ENCODE measurements at regions not wholly inside any gene's neighbourhood (a gene's known extent, or its start where the extent isn't known, plus 50 kb on each side); places are given as distances from the start of the nearest gene placed in this dataset.
A peak's percentile ranks its signal among the peaks of the same experiment; 100 is the strongest.

DNA sequence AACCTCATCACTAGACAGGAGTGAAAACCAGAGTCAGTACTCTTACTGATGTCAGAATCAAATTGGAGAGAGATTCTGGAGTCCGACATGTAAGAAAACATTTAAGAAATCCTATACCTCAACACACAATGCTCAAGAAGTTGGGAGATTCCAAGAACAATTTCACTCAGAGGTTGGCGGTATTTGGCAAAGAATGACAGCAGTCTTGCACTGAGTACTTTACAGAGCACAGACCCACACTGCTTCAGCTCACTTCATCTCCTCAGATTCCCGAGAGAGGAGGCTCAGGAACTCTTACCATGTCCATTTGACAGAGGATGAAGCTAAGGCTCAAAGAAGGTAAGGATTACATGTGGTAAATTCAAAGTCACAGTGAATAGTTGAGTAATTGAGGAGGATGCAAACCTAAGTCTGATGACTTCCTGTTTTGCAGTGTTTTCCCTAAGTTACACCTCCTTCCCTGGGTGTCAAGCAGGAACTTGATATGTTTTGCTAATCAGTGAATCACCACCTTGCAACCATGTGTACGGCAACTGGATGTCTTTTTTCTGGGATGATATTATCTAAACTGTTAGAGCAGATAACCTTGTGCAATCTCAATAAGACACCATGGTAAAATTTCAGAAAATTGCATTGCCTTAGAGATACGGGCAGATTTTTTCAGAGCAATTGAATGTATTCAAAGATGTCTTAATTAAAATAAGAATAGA lies 61.3 kb upstream of the MME start:
- peak; percentile 66 for DNase-seq
- Histone ChIP-seq H4K8ac (ENCODE audit: low read depth, low read length) (no peak overlapping the region), H3K36me3 (ENCODE audit: control insufficient read depth, insufficient read depth, low read length) (no peaks in the 10 kb centered on the region), H2BK15ac (replicated peaks; ENCODE audit: low read depth) (no peak overlapping the region), H2BK120ac (ENCODE audit: low read depth, low read length) (no peak overlapping the region), H3K4me3 (ENCODE audit: low read length) (no peak overlapping the region), H3K18ac (ENCODE audit: low read length) (no peak overlapping the region), H3K79me2 (ENCODE audit: control insufficient read depth, insufficient read depth, low read length) (no peaks in the 10 kb centered on the region), H3K23ac (ENCODE audit: low read length) (no peak overlapping the region), H3K9ac (ENCODE audit: low read length) (no peak overlapping the region), H3K4ac (ENCODE audit: low read depth, low read length) (no peak overlapping the region), H2AK5ac (ENCODE audit: low read length) (no peak overlapping the region), H3K27me3 (ENCODE audit: insufficient read depth, low read length, poor library complexity) (no peaks in the 10 kb centered on the region), H3K4me1 (ENCODE audit: control insufficient read depth, low read depth, low read length) (peaks cover 3% of the 10 kb centered on the region), H3K4me2 (ENCODE audit: low read length) (no peak overlapping the region), H3K56ac (ENCODE audit: low read length) (no peak overlapping the region), H3K27ac (ENCODE audit: low read depth, low read length) (no peak overlapping the region), H4K5ac (ENCODE audit: low read length) (no peak overlapping the region), H2BK5ac (ENCODE audit: low read length) (no peak overlapping the region), H3K79me1 (ENCODE audit: low read length) (no peaks in the 10 kb centered on the region)
- no CpG with 5 or more reads among the region's 5 CpGs for WGBS (ENCODE audit: extremely low coverage, insufficient coverage, low lambda C conversion rate)

DNA sequence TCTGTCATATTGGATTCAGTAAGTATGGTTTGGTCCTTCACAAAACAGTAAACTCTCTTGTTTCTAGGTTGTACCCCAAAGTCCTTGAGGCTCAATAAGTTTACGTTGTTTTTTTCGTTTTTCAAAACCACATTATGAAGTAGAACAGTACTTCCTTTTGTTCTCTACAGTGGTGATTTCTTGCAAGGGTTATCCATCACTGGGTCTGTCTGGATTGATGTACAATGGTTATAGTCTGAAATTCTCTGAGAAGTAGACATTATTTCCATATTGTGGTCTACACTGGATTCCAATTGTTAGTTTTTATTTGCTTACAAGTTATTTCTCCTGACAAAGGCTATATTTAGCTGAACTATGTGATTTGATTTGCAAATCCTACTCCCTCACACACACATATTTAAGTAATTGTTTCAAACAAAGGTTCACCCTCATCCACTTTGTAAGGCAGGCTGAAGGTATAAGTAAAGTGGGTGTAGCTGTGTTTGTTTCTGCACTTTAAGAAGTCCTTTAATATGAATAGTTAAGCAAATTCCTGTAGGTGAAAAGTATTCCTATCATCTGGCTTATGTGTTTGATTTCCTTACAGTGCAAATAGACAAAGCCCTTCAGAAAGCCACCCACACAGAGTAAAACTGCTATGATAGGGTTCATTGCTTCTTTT lies 64.2 kb upstream of the MME start:
- Histone ChIP-seq H3K27ac (ENCODE audit: low read depth, low read length) (no peak overlapping the region), H3K79me1 (ENCODE audit: low read length) (no peaks in the 10 kb centered on the region), H3K4me3 (ENCODE audit: low read length) (no peak overlapping the region), H2AK5ac (ENCODE audit: low read length) (no peak overlapping the region), H3K4ac (ENCODE audit: low read depth, low read length) (no peak overlapping the region), H3K79me2 (ENCODE audit: control insufficient read depth, insufficient read depth, low read length) (no peaks in the 10 kb centered on the region), H3K36me3 (ENCODE audit: control insufficient read depth, insufficient read depth, low read length) (no peaks in the 10 kb centered on the region), H3K4me1 (ENCODE audit: control insufficient read depth, low read depth, low read length) (peaks cover 3% of the 10 kb centered on the region), H3K23ac (ENCODE audit: low read length) (no peak overlapping the region), H3K4me2 (ENCODE audit: low read length) (no peak overlapping the region), H3K56ac (ENCODE audit: low read length) (no peak overlapping the region), H2BK5ac (ENCODE audit: low read length) (no peak overlapping the region), H2BK120ac (ENCODE audit: low read depth, low read length) (no peak overlapping the region), H4K5ac (ENCODE audit: low read length) (no peak overlapping the region), H2BK15ac (replicated peaks; ENCODE audit: low read depth) (no peak overlapping the region), H4K8ac (ENCODE audit: low read depth, low read length) (no peak overlapping the region), H3K9ac (ENCODE audit: low read length) (no peak overlapping the region), H3K18ac (ENCODE audit: low read length) (no peak overlapping the region), H3K27me3 (ENCODE audit: insufficient read depth, low read length, poor library complexity) (no peaks in the 10 kb centered on the region)
- no CpG with 5 or more reads among the region's 2 CpGs for WGBS (ENCODE audit: extremely low coverage, insufficient coverage, low lambda C conversion rate)
- no peak for DNase-seq

DNA sequence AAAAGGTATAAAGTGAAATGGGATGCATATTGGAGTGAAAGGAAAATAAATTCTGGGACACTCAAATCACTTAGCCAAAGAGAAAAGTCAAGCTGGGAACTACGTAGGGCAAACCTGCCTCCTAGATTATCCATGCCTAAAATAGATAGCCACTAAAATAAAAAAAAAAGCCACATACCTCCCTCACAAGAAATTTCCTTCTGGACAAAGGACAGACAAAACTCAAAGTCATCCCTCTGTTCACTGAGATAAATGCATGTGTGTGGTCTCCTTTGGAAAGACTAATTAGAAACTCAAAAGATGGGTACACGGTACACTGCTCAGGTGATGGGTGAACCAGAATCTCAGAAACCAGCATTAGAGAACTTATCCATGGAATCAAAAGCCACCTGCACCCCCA lies 65.2 kb upstream of the MME start:
- no peak for DNase-seq
- Histone ChIP-seq H3K56ac (ENCODE audit: low read length) (no peak overlapping the region), H2BK5ac (ENCODE audit: low read length) (no peak overlapping the region), H2BK15ac (replicated peaks; ENCODE audit: low read depth) (no peak overlapping the region), H3K4me2 (ENCODE audit: low read length) (no peak overlapping the region), H2AK5ac (ENCODE audit: low read length) (no peak overlapping the region), H3K23ac (ENCODE audit: low read length) (no peak overlapping the region), H3K79me2 (ENCODE audit: control insufficient read depth, insufficient read depth, low read length) (no peaks in the 10 kb centered on the region), H3K4ac (ENCODE audit: low read depth, low read length) (no peak overlapping the region), H3K4me1 (ENCODE audit: control insufficient read depth, low read depth, low read length) (peaks cover 7% of the 10 kb centered on the region), H3K4me3 (ENCODE audit: low read length) (no peak overlapping the region), H3K9ac (ENCODE audit: low read length) (no peak overlapping the region), H3K18ac (ENCODE audit: low read length) (no peak overlapping the region), H4K8ac (ENCODE audit: low read depth, low read length) (no peak overlapping the region), H4K5ac (ENCODE audit: low read length) (no peak overlapping the region), H3K27ac (ENCODE audit: low read depth, low read length) (no peak overlapping the region), H2BK120ac (ENCODE audit: low read depth, low read length) (no peak overlapping the region), H3K27me3 (ENCODE audit: insufficient read depth, low read length, poor library complexity) (no peaks in the 10 kb centered on the region), H3K36me3 (ENCODE audit: control insufficient read depth, insufficient read depth, low read length) (no peaks in the 10 kb centered on the region), H3K79me1 (ENCODE audit: low read length) (no peaks in the 10 kb centered on the region)
- no CpG with 5 or more reads among the region's 2 CpGs for WGBS (ENCODE audit: extremely low coverage, insufficient coverage, low lambda C conversion rate)

GRCh38 chr3:155013427-155013826 lies 66.7 kb upstream of the MME start:
- Histone ChIP-seq H2BK120ac (ENCODE audit: low read depth, low read length) (no peak overlapping the region), H2AK5ac (ENCODE audit: low read length) (no peak overlapping the region), H3K4me1 (ENCODE audit: control insufficient read depth, low read depth, low read length) (peaks cover 4% of the 10 kb centered on the region), H3K79me2 (ENCODE audit: control insufficient read depth, insufficient read depth, low read length) (no peaks in the 10 kb centered on the region), H3K27me3 (ENCODE audit: insufficient read depth, low read length, poor library complexity) (no peaks in the 10 kb centered on the region), H3K36me3 (ENCODE audit: control insufficient read depth, insufficient read depth, low read length) (no peaks in the 10 kb centered on the region), H4K5ac (ENCODE audit: low read length) (no peak overlapping the region), H3K4ac (ENCODE audit: low read depth, low read length) (no peak overlapping the region), H3K18ac (ENCODE audit: low read length) (no peak overlapping the region), H3K4me2 (ENCODE audit: low read length) (no peak overlapping the region), H3K23ac (ENCODE audit: low read length) (no peak overlapping the region), H2BK5ac (ENCODE audit: low read length) (no peak overlapping the region), H3K56ac (ENCODE audit: low read length) (no peak overlapping the region), H4K8ac (ENCODE audit: low read depth, low read length) (no peak overlapping the region), H2BK15ac (replicated peaks; ENCODE audit: low read depth) (no peak overlapping the region), H3K27ac (ENCODE audit: low read depth, low read length) (no peak overlapping the region), H3K79me1 (ENCODE audit: low read length) (no peaks in the 10 kb centered on the region), H3K4me3 (ENCODE audit: low read length) (no peak overlapping the region), H3K9ac (ENCODE audit: low read length) (no peak overlapping the region)
- DNase-seq, result no peak
- no CpG with 5 or more reads among the region's 2 CpGs for WGBS (ENCODE audit: extremely low coverage, insufficient coverage, low lambda C conversion rate)

- WGBS (ENCODE audit: extremely low coverage, insufficient coverage, low lambda C conversion rate), result no CpG with 5 or more reads among the region's 4 CpGs
- no peak overlapping the region for H4K5ac ChIP-seq (ENCODE audit: low read length)
Observed at GRCh38 chr3:155012584-155012983, 67.5 kb upstream of the MME start.

More at GRCh38 chr3:155012584-155012983, 67.5 kb upstream of the MME start:
- Histone ChIP-seq H3K4me2 (ENCODE audit: low read length) (no peak overlapping the region), H2BK15ac (replicated peaks; ENCODE audit: low read depth) (no peak overlapping the region), H3K4me3 (ENCODE audit: low read length) (no peak overlapping the region), H3K36me3 (ENCODE audit: control insufficient read depth, insufficient read depth, low read length) (no peaks in the 10 kb centered on the region), H3K18ac (ENCODE audit: low read length) (no peak overlapping the region), H2AK5ac (ENCODE audit: low read length) (no peak overlapping the region), H3K23ac (ENCODE audit: low read length) (no peak overlapping the region), H2BK120ac (ENCODE audit: low read depth, low read length) (no peak overlapping the region), H4K8ac (ENCODE audit: low read depth, low read length) (no peak overlapping the region), H2BK5ac (ENCODE audit: low read length) (no peak overlapping the region), H3K4me1 (ENCODE audit: control insufficient read depth, low read depth, low read length) (peaks cover 6% of the 10 kb centered on the region), H3K27me3 (ENCODE audit: insufficient read depth, low read length, poor library complexity) (no peaks in the 10 kb centered on the region), H3K79me2 (ENCODE audit: control insufficient read depth, insufficient read depth, low read length) (no peaks in the 10 kb centered on the region), H3K79me1 (ENCODE audit: low read length) (no peaks in the 10 kb centered on the region), H3K27ac (ENCODE audit: low read depth, low read length) (no peak overlapping the region), H3K9ac (ENCODE audit: low read length) (no peak overlapping the region), H3K4ac (ENCODE audit: low read depth, low read length) (no peak overlapping the region), H3K56ac (ENCODE audit: low read length) (no peak overlapping the region)
- no peak for DNase-seq
